Gastrocnemius medialis (tissue), 4 donors: ENCODE measurements at regions not wholly inside any gene's neighbourhood (a gene's known extent, or its start where the extent isn't known, plus 50 kb on each side); places are given as distances from the start of the nearest gene placed in this dataset.

Experiments used
- CTCF ChIP-seq, 5 experiments: fragments of 450-650 bp in 3 of 5; fragments of 200-600 bp in 2 of 5; sonication (generic) in 2 of 5; IDR thresholded peaks in 4 of 5; conservative IDR thresholded peaks in 1 of 5; 1 replicate in 4 of 5; 2 replicates in 1 of 5; pipeline ENCODE4 v1.5.1; 2016 to 2019; ENCODE audit warnings: antibody characterized with exemption in 5 of 5, mild to moderate bottlenecking in 3 of 5, moderate library complexity in 3 of 5
- POLR2A ChIP-seq, 2 donors: fragments of 450-650 bp; IDR thresholded peaks; one replicate each; pipeline ENCODE4 v1.6.1; 2017; ENCODE audit warnings: antibody characterized with exemption in 2 of 2, mild to moderate bottlenecking in 2 of 2, moderate library complexity in 2 of 2

- TF ChIP-seq CTCF (IDR thresholded peaks at IDR 0.05 in 4 of 5, conservative IDR thresholded peaks at IDR 0.05 in 1 of 5) (no peak), POLR2A (IDR thresholded peaks at IDR 0.05) (no peak)
Observed at GRCh38 chr13:106635616-106636015, 67.7 kb upstream of the ARGLU1 start.
